Hindlimb muscle (tissue), 1 donor: ENCODE measurements at regions not wholly inside any gene's neighbourhood (a gene's known extent, or its start where the extent isn't known, plus 50 kb on each side); places are given as distances from the start of the nearest gene placed in this dataset.
"Not testable (repeated sequence)": the region's sequence is repeated elsewhere in the genome, so short reads cannot be mapped to it uniquely, and the experiment has no call there.

ENCODE experiments used
- DNase-seq: peaks from one replicate; pipeline ENCODE4 v3.0.0-alpha.2; 2013

GRCh38 chr20:48146308-48146707 is 361.0 kb upstream of the SULF2 start:
- no peak for DNase-seq

GRCh38 chr20:48143435-48144081 is 358.3 kb upstream of the SULF2 start:
- no peak for DNase-seq

- DNase-seq = no peak
Observed at GRCh38 chr20:48142516-48142773, 357.2 kb upstream of the SULF2 start.

DNA sequence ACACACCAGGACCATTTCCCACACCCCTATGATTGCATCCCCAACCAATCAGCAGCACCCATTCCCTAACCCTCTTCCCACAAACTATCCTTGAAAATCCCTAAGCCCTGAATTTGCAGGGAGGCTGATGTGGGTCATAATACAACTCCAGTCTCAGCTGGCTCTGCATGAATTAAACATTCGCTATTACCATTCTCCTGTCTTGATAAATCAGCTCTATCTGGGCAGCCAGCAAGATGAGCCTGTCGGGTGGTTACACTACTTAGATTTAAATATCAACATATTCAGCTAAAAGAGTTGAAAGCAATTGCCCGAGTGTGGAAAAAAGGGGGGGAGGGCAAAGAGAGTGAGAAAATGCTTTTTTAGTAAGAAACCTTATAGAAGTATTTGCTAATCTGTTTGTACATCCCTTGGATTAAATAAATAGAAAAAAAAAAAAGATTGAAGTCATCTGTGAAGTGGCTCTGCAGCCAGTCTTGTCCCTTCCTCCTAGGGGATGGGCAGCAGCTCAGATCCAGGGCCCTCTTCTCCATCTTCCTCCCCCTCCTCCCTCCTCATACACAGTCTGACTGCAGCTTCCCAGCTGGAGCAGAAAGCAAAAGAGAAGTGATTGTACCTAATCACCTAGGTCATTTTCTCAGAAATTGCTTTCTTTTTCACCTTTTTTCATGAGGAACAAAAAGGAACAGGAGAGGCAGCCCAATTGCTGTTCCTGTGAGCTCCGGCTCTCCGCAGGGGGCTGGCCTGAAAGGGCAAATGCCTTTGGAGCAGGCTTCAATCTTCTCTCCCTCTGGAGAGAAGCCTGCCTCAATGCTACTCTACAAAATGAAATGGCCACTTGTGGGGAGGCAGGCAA is 356.6 kb upstream of the SULF2 start:
- no peak for DNase-seq

DNA sequence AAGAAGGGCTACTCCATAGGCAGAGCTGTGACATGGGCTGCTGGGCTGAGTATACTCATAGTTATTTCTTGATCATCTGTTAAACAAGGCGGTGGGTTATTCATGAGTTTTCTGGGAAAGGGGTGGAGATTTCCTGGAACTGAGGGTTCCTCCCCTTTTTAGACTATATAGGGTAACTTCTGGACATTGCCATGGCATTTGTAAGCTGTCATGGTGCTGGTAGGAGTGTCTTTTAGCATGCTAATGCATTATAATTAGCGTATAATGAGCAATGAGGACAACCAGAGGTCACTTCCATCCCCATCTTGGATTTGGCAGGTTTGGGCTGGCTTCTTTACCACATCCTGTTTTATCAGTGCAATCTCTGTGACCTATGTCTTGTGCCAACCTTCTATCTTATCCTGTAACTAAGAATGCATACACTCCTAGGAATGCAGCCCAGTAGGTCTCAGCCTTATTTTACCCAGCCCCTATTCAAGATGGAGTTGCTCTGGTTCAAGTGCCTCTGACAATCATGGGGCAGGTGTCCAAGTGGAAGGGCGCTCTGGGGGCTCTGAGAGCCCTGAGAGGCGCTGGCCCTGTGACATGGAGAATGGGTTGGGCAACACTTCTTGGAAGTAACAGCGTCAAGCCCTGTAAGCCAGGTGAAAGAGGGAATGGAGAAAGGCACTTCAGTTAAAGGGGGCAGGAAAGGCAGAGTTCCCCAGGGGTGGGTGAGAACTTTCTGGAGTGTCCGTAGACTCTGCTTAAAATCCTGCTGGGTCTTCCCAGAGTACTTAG is 354.2 kb upstream of the SULF2 start:
- no peak for DNase-seq

DNA sequence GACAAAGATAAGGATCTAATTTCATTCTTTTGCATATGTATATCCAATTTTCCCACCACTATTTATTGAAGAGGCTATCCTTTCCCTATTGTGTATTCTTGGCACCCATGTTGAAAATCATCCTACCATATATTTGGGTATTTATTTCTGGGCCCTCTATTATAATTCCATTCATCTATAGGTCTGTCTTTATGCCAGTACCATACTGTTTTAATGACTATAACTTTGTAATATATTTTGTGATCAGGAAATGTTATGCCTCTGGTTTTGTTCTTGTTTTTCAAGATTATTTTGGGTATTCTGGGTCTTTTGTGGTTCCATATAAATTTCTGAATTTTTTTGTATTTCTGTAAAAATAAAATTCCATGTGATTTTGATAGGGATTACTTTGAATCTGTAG is 347.6 kb upstream of the SULF2 start:
- DNase-seq = no peak

DNA sequence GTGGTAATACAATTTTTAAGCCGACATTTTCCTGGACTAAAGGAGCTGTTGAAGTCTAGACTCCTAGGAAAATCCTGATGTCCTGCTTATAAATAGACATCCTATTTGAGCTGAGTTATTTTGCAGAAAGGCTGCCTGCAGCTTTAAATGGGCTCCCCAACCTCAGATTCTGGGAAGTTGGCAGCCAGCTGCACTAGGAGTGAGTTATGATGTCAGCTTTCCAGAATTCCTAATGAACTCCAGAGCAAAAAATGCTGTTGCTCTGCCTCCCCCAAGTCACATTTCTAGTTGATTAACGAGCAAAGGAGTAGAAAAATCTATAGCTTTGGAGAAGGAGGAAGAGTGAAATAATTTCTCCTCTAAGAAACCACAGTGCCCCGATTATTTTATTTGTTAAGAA is 346.3 kb upstream of the SULF2 start:
- DNase-seq = peak; percentile 72

GRCh38 chr20:48129345-48129942 is 344.2 kb upstream of the SULF2 start:
- peak; percentile 58 for DNase-seq

- no peak for DNase-seq
Observed at GRCh38 chr20:48128436-48128835, 343.2 kb upstream of the SULF2 start.

DNA sequence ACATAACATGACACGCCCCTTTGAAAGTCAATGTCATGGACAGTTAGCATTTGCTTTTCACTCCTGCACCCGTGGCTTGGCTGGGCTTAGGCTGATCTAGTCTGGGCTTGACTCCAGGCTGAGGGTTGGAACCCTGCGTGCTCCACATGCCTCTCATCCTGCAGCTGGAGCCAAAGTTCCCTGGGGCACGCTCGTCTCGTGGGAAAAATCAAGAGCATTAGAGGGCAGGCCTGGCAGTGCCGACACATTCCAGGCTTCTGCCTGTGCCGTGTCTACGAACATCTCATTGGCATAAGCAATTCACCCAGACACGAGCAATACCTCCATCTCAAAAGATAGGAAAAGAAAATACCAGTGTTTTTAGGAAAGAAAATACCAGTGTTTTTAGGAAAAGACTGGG is 342.7 kb upstream of the SULF2 start:
- DNase-seq = not testable (repeated sequence)

DNA sequence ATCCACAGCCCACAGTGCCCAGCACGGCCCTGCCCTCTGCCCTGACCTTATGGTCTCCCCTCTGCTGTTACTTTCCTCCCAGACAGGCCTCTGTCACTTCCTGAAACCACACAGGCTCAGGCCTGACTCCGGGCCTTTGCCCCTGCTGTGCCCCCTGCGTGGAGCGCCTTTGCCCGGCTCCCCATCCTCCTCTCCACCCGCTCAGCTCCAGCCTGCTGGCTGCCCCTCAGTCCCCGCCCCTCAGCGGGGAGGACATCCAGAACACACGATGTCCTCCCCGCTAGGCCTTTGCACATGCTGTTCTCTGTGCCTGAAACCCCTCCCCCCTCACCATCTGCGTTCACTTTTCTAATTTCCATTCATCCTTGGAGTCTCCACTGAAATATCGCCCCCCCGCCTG is 341.9 kb upstream of the SULF2 start:
- not testable (repeated sequence) for DNase-seq

DNA sequence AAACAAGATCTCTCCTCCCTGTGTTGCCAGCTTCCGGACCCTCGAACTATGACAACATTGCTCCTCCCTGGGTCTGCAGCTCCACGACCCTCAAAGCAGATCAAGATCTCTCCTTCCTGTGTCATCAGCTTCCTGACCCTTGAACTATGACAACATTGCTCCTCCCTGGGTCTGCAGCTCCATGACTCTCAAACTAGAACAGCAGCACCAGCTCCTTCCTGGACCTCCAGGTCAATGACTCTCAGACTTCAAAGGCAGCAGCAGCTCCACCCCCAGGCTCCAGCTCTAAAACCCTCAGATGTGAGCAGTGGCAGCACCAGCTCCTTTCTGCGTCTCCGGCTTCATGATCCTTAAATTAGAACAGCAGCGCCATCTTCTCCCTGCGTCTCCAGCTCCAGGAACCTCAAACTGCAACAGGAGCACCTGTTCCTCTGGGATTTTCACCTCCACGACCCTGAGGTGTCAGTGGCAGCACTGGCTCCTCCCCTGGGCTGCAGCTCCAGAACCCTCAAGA is 341.0 kb upstream of the SULF2 start:
- DNase-seq = no peak

GRCh38 chr20:48124960-48125359 is 339.7 kb upstream of the SULF2 start:
- no peak for DNase-seq

- DNase-seq = no peak
Observed at GRCh38 chr20:48124181-48124782, 339.0 kb upstream of the SULF2 start.

DNA sequence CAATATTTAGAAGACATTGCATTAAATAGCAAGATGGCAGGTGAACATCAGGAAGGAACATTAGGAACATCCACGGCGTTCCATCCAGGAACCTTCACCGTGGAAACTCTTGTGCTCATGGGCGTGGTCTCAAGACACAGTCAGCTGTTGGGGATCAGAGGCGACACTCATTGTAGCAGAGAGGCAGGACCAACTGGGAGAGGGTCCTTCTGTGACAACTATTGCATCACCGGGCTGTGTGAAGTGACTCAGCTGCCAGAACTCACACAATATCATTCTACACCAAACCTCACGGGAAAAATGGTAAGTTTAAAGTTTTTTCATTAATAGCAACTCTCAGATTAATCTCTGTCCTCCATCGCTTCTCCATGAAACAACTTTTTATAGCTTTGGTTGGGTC is 334.8 kb upstream of the SULF2 start:
- DNase-seq = no peak

GRCh38 chr20:48119389-48119788 is 334.1 kb upstream of the SULF2 start:
- not testable (repeated sequence) for DNase-seq

DNA sequence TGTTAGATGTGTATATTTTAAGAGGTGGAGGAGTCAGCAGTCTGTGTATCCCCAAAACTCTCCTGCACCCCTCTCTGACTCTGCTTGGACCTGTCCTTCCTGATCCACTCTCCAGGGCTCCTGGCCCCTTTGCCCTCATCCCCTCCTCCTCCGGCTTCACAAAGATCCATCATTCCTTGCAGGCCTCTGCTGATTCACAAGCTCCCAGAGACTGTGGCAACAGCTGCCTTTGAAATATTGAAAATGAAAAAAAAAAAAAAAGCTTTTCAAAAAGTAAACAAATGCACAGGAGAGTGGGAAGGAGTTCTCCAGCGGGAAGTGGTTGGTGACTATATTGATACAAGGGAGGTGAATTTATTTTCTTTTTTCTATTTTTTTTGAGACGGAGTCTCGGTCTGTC is 330.2 kb upstream of the SULF2 start:
- no peak for DNase-seq

DNA sequence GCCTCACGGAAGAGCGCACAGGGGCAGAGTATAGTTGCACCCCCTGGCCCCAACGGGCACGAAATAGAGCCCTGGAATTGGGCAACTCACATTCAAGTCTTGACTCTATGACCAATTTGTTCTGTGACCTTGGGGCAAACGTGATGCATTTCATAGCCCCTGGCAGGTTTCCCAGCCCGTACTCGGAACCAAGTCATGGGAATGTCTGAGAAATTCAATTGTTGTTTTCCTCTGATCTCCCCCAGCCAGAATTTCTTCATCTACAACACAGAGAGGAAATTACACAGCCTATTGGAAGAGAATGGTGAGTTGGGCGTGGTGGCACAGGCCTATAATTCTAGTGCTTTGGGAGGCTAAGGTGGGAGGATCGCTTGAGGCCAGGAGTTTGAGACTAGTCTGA is 322.3 kb upstream of the SULF2 start:
- DNase-seq = no peak

- DNase-seq = no peak
Observed at GRCh38 chr20:48106428-48106827, 321.1 kb upstream of the SULF2 start.

GRCh38 chr20:48105526-48105925 is 320.2 kb upstream of the SULF2 start:
- DNase-seq = no peak

DNA sequence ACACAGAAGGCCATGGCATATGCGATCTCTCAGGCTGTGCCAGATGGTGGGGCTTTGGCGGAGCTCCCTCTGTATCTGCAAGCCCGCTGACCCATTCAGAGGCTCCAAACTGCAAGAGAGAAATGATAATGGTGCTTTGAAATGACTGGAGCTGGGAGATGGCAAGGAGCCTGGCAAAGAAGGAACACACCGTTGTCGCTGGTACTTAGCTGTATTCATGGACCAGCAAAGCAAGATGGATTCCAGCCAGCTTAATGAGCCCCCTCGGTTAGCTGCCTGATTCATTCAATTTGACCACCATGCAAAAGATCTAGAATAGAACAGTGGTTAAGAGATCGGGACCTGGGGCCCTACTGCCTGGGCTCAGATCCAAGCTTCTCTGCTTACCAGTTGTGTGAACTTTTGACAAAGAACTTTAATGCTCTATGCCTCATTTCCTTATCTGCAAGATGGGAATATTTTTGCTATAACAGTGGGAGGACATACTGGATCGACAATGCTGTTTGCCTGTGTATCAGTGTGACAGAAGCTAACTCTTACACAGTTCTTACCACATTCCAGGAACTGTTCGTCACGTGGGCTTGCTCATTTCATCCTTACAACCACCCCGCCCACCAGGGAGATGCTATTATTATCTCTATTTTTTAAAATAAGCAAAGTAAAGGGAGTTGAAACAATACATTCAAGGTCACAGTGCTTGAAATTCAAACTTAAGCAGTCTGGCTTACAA is 317.8 kb upstream of the SULF2 start:
- peak; percentile 25 for DNase-seq
